Smooth muscle cell (in vitro differentiated cells): ENCODE measurements at regions not wholly inside any gene's neighbourhood (a gene's known extent, or its start where the extent isn't known, plus 50 kb on each side); places are given as distances from the start of the nearest gene placed in this dataset.

Experiments used
- DNase-seq: peaks from one replicate; lab custom pipeline; 2025; ENCODE audit not compliant: unreplicated experiment; lab: John Stamatoyannopoulos, UW
- H2AFZ ChIP-seq: fragments of 200-600 bp; sonication (generic); 2 replicates; pipeline ENCODE4 v1.6.0; 2016; ENCODE audit warnings: antibody characterized with exemption, low read depth, mild to moderate bottlenecking
- H3F3A ChIP-seq: fragments of 200-600 bp; sonication (generic); 2 replicates; pipeline ENCODE4 v1.6.0; 2017; ENCODE audit warnings: antibody characterized with exemption, low read depth
- H3K27ac ChIP-seq: fragments of 200-600 bp; sonication (generic); 2 replicates; pipeline ENCODE4 v1.5.1; 2016; ENCODE audit warnings: low read depth, mild to moderate bottlenecking
- H3K27me3 ChIP-seq: fragments of 200-600 bp; sonication (generic); 2 replicates; pipeline ENCODE4 v1.6.1; 2016; ENCODE audit warnings: low read depth, mild to moderate bottlenecking
- H3K36me3 ChIP-seq: fragments of 200-600 bp; sonication (generic); 2 replicates; pipeline ENCODE4 v1.5.1; 2016; ENCODE audit warnings: low read depth
- H3K4me1 ChIP-seq: fragments of 200-600 bp; sonication (generic); 2 replicates; pipeline ENCODE4 v1.5.1; 2016; ENCODE audit warnings: low read depth
- H3K4me2 ChIP-seq: fragments of 200-600 bp; sonication (generic); 2 replicates; pipeline ENCODE4 v1.6.0; 2016; ENCODE audit warnings: mild to moderate bottlenecking
- H3K4me3 ChIP-seq: fragments of 200-600 bp; sonication (generic); 2 replicates; pipeline ENCODE4 v1.5.1; 2016; ENCODE audit warnings: mild to moderate bottlenecking
- H3K79me2 ChIP-seq: fragments of 200-600 bp; sonication (generic); 2 replicates; pipeline ENCODE4 v1.6.0; 2016; ENCODE audit warnings: low read depth, mild to moderate bottlenecking
- H3K9ac ChIP-seq: fragments of 200-600 bp; sonication (generic); 2 replicates; pipeline ENCODE4 v1.6.0; 2016; ENCODE audit warnings: low read depth
- H3K9me3 ChIP-seq: fragments of 200-600 bp; sonication (generic); replicated peaks from 2 replicates; pipeline ENCODE4 v1.5.1; 2016; ENCODE audit warnings: low read depth
- H4K20me1 ChIP-seq: fragments of 200-600 bp; sonication (generic); 2 replicates; pipeline ENCODE4 v1.6.0; 2016; ENCODE audit warnings: low read depth
- CTCF ChIP-seq: fragments of 200-600 bp; sonication (generic); IDR thresholded peaks from 2 replicates; pipeline ENCODE4 v1.5.1; 2017; ENCODE audit warnings: borderline replicate concordance, mild to moderate bottlenecking, antibody characterized with exemption; ENCODE audit not compliant: insufficient read depth, poor library complexity, severe bottlenecking
- WGBS: methylation state at CpG from one replicate; pipeline ENCODE4 v1.1.7; 2016; ENCODE audit warnings: low lambda C conversion rate; 5-methylcytosine and 5-hydroxymethylcytosine counted together

GRCh38 chr5:173726846-173727557 is 110.6 kb upstream of the BOD1 start:
- no peak for TF ChIP-seq CTCF
- Histone ChIP-seq H3K4me3 (no peak overlapping the region), H3K79me2 (no peaks in the 10 kb centered on the region), H2AFZ (no peak overlapping the region), H3K27ac (no peak overlapping the region), H3K27me3 (no peaks in the 10 kb centered on the region), H3K9me3 (no peaks in the 10 kb centered on the region), H3K4me2 (no peak overlapping the region), H3K36me3 (no peaks in the 10 kb centered on the region), H3K9ac (no peak overlapping the region), H3F3A (no peaks in the 10 kb centered on the region), H3K4me1 (no peaks in the 10 kb centered on the region), H4K20me1 (no peaks in the 10 kb centered on the region)
- 88% methylated on average over 7 of the region's 7 CpGs for WGBS
- DNase-seq = no peak

- H2AFZ ChIP-seq = no peak overlapping the region
- 82% methylated on average over 9 of the region's 9 CpGs for WGBS
- no peak overlapping the region for H3K4me3 ChIP-seq
- no peaks in the 10 kb centered on the region for H3F3A ChIP-seq
- no peak for DNase-seq
- no peaks in the 10 kb centered on the region for H3K79me2 ChIP-seq
- H3K27me3 ChIP-seq = no peaks in the 10 kb centered on the region
- no peaks in the 10 kb centered on the region for H3K4me1 ChIP-seq
- TF ChIP-seq CTCF = no peak
- H3K27ac ChIP-seq = no peak overlapping the region
- H3K9ac ChIP-seq = no peak overlapping the region
- H3K36me3 ChIP-seq = no peaks in the 10 kb centered on the region
- H3K4me2 ChIP-seq = no peak overlapping the region
- H3K9me3 ChIP-seq = no peaks in the 10 kb centered on the region
- H4K20me1 ChIP-seq = no peaks in the 10 kb centered on the region
Measured at GRCh38 chr5:173727839-173728778, 111.7 kb upstream of the BOD1 start.

- no peaks in the 10 kb centered on the region for H3K27me3 ChIP-seq
- H2AFZ ChIP-seq = no peak overlapping the region
- no peak overlapping the region for H3K27ac ChIP-seq
- no peak for DNase-seq
- H3K36me3 ChIP-seq = no peaks in the 10 kb centered on the region
- H3K4me1 ChIP-seq = no peaks in the 10 kb centered on the region
- H3K4me2 ChIP-seq = no peak overlapping the region
- H3K79me2 ChIP-seq = no peaks in the 10 kb centered on the region
- no peak overlapping the region for H3K4me3 ChIP-seq
- no peaks in the 10 kb centered on the region for H3F3A ChIP-seq
- 68% methylated on average over 10 of the region's 10 CpGs for WGBS
- no peaks in the 10 kb centered on the region for H3K9me3 ChIP-seq
- H3K9ac ChIP-seq = no peak overlapping the region
- H4K20me1 ChIP-seq = no peaks in the 10 kb centered on the region
- TF ChIP-seq CTCF = no peak
Measured at GRCh38 chr5:173729079-173729765, 112.8 kb upstream of the BOD1 start.
